RWPE2 (cell line): ENCODE measurements at regions not wholly inside any gene's neighbourhood (a gene's known extent, or its start where the extent isn't known, plus 50 kb on each side); places are given as distances from the start of the nearest gene placed in this dataset.

ENCODE experiments used
- ATAC-seq: fragments of 200-7000 bp; cut with Tn5 transposase; 3 replicates; pipeline ENCODE4 v1.9.1; 2021; ENCODE audit warnings: low read depth
- DNase-seq: peaks from one replicate; pipeline ENCODE4 v3.0.0-alpha.2; 2020; ENCODE audit warnings: low spot score
- H3K27ac ChIP-seq: fragments of 450-650 bp; 2 replicates; pipeline ENCODE4 v1.5.1; 2017; ENCODE audit warnings: mild to moderate bottlenecking; ENCODE audit not compliant: poor library complexity, severe bottlenecking
- H3K27me3 ChIP-seq: fragments of 250-450 bp; sonication (Bioruptor Pico); 2 replicates; pipeline ENCODE4 v1.5.1; 2021; ENCODE audit warnings: mild to moderate bottlenecking, moderate library complexity; ENCODE audit not compliant: insufficient read depth, poor library complexity, severe bottlenecking
- H3K36me3 ChIP-seq: fragments of 250-450 bp; sonication (Bioruptor Pico); 2 replicates; pipeline ENCODE4 v1.5.1; 2020; ENCODE audit warnings: low read depth, mild to moderate bottlenecking, moderate library complexity
- H3K4me1 ChIP-seq: fragments of 250-450 bp; sonication (Bioruptor Pico); 2 replicates; pipeline ENCODE4 v1.5.1; 2021; ENCODE audit warnings: mild to moderate bottlenecking, moderate library complexity; ENCODE audit not compliant: insufficient read depth, poor library complexity, severe bottlenecking
- H3K4me3 ChIP-seq: fragments of 250-450 bp; sonication (Bioruptor Pico); 2 replicates; pipeline ENCODE4 v1.5.1; 2021; ENCODE audit warnings: mild to moderate bottlenecking, moderate library complexity; ENCODE audit not compliant: severe bottlenecking
- H3K9me3 ChIP-seq: fragments of 250-450 bp; sonication (Bioruptor Pico); 2 replicates; pipeline ENCODE4 v1.5.1; 2021; ENCODE audit warnings: mild to moderate bottlenecking, moderate library complexity; ENCODE audit not compliant: severe bottlenecking
- CTCF ChIP-seq: fragments of 450-650 bp; IDR thresholded peaks from one replicate; pipeline ENCODE4 v1.5.1; 2017; ENCODE audit warnings: mild to moderate bottlenecking, moderate library complexity; ENCODE audit not compliant: poor library complexity, severe bottlenecking

- no peaks in the 10 kb centered on the region for H3K36me3 ChIP-seq
- peaks cover 9% of the 10 kb centered on the region for H3K4me1 ChIP-seq
- ATAC-seq (no peak), DNase-seq (no peak)
- no peak for TF ChIP-seq CTCF
- H3K27ac ChIP-seq, result no peak overlapping the region
- no peaks in the 10 kb centered on the region for H3K9me3 ChIP-seq
- no peaks in the 10 kb centered on the region for H3K27me3 ChIP-seq
- no peak overlapping the region for H3K4me3 ChIP-seq
Observed at GRCh38 chrY:8092926-8093325, 1181.4 kb upstream of the AMELY start.

- Histone ChIP-seq H3K4me3 (no peak overlapping the region), H3K27me3 (no peaks in the 10 kb centered on the region), H3K36me3 (no peaks in the 10 kb centered on the region), H3K4me1 (peaks cover 8% of the 10 kb centered on the region), H3K9me3 (no peaks in the 10 kb centered on the region), H3K27ac (no peak overlapping the region)
- no peak for TF ChIP-seq CTCF
- DNase-seq (no peak), ATAC-seq (peak; percentile 78)
Observed at GRCh38 chrY:8085925-8086324, 1174.4 kb upstream of the AMELY start.

- TF ChIP-seq CTCF, result no peak
- Histone ChIP-seq H3K27me3 (no peaks in the 10 kb centered on the region), H3K9me3 (no peaks in the 10 kb centered on the region), H3K4me3 (no peak overlapping the region), H3K36me3 (no peaks in the 10 kb centered on the region), H3K27ac (no peak overlapping the region), H3K4me1 (peaks cover 8% of the 10 kb centered on the region)
- DNase-seq, result no peak
- ATAC-seq, result no peak
Observed at GRCh38 chrY:8084192-8084591, 1172.6 kb upstream of the AMELY start.

GRCh38 chrY:8081151-8081550, 1169.6 kb upstream of the AMELY start:
- Histone ChIP-seq H3K4me3 (no peak overlapping the region), H3K27ac (no peak overlapping the region), H3K4me1 (peaks cover 8% of the 10 kb centered on the region), H3K9me3 (no peaks in the 10 kb centered on the region), H3K36me3 (no peaks in the 10 kb centered on the region), H3K27me3 (no peaks in the 10 kb centered on the region)
- TF ChIP-seq CTCF, result no peak
- ATAC-seq, result no peak
- no peak for DNase-seq

GRCh38 chrY:8065220-8065619, 1153.7 kb upstream of the AMELY start:
- peak; percentile 40; the same call in 1 of the 3 replicates for ATAC-seq
- Histone ChIP-seq H3K27ac (no peak overlapping the region), H3K36me3 (no peaks in the 10 kb centered on the region), H3K27me3 (no peaks in the 10 kb centered on the region), H3K4me1 (no peaks in the 10 kb centered on the region), H3K4me3 (no peak overlapping the region), H3K9me3 (no peaks in the 10 kb centered on the region)
- DNase-seq, result no peak
- TF ChIP-seq CTCF, result peak; percentile 42
